ENCODE measurements at regions not wholly inside any gene's neighbourhood (a gene's known extent, or its start where the extent isn't known, plus 50 kb on each side); places are given as distances from the start of the nearest gene placed in this dataset.

DNA sequence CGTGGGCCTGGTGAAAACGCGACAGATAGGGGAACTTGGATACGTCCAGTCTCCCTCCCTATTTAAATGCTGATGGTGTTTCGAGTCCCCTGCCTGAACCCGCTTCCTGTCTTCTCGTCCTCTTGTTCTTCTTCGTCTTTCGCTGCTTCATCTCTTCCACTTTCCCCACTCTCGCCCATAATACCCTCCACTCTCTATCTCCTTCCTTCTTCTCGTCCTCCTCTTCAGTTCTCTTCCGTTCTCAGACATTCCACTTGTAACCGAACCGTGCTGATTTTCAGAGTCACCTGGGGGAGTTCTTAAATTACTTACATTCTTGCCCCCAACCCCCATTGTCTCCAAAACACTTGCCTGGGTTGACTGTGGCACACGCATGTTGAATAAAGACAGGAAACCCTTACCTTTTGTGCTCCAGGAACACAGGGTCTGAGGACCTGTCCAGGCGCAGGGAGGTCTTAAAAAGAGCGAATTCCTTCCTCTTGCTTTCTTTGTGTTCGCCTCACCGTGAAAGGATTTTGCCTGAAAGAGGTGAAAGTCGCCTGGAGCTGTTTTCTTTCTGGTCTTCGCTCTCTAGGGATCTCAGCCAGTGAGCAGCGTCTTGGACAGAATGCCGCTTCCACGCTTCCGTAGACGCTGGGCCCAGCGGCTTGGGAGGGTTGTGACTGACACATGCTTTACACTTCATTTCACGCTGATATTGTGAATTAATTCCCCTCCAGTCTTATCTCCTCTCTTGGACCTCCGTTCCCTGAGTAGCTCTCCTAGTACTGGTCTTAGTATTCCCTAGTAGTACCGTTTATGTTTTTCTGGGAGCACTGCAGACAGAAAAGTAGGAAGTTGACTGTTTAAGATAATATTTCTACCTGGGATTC is 184.0 kb downstream of the GPX5 start:
- no peak for DNase-seq

DNA sequence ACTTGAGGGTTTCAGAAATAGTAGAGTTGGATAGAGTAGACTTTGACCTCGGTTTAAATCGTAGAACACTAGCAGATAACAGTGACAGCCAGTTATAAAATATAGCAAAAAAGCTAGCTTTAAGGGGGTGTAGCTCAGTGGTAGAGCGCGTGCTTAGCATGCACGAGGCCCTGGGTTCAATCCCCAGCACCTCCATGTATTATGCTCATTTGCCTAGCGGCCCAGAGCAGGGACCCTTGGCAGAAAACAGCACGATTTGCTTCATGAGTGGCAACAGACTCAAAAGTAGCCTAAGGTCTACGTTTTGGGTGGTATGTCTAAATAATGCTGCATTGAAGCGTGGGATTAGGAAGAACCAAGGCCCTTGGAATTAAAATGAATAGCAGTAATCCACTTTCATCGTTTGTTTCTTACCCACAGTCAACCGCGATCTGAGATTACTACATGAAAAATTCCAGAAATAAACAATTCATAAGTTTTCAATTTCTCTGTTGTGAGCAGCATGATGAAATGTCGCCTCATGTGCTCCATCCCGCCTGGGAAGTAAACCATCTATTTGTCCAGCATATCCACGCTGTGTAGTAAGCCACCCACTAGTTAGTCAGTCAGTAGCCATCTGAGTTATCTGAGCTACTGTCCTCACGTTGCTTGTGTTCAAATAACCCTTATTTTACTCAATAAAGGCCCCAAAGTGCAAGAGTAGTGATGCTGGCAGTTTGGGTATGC is 184.9 kb downstream of the GPX5 start:
- DNase-seq: no peak

DNA sequence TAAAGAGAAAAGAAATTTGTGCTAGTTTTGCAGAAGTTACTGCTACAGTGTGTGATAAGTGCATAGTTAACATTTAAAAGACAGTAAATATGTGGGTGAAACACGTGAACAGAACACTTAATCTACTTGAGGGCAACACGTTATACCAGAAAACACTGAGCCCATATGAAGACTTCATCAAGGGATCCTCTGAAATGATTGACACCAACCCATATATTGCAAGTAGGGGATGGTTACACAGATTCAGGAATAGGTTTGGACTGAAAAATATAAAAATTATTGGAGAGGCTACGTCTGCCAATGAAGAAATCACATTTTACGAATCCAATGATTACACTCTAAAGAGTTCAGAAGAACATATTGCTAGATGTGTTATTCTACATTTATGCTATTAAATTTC is 185.6 kb downstream of the GPX5 start:
- no peak for DNase-seq

DNA sequence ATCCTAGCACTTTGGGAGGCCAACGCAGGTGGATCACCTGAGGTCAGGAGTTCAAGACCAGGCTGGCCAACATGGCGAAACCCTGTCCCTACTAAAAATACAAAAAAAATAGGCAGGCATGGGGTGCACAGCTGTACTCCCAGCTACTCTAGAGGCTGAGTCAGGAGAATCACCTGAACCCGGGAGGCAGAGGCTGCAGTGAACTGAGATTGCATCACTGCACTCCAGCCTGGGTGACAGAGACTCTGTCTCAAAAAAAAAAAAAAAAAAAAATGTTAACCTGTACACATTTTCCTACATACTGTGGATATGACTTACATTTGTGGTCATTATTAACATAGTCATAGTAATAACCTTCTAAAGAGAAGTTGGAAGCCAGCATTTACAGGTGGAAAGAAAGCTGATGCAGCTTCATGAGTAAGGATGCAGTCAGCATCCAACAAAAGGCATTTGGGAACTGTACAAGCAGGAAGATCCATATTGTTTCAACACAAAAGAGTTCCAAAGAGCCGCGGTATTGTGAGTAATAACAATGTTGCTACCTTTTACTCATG is 186.2 kb downstream of the GPX5 start:
- DNase-seq: no peak

DNA sequence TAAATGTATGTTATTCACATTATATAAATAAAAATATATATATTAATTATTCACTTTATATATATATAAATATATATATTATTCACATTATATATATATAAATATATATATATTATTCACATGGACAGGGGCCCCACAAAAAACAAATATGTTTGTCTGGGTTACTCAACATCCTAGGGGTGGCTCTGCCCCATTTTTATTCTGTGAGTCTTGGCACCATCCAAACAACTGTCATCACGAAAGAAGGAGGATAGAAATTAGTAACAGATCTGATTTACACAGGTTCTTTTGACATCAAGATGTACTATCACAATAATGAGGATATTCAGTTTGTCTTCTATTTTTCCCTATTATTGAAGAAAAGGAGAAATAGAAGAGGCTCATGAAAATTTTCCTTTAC is 187.3 kb downstream of the GPX5 start:
- DNase-seq: no peak

DNA sequence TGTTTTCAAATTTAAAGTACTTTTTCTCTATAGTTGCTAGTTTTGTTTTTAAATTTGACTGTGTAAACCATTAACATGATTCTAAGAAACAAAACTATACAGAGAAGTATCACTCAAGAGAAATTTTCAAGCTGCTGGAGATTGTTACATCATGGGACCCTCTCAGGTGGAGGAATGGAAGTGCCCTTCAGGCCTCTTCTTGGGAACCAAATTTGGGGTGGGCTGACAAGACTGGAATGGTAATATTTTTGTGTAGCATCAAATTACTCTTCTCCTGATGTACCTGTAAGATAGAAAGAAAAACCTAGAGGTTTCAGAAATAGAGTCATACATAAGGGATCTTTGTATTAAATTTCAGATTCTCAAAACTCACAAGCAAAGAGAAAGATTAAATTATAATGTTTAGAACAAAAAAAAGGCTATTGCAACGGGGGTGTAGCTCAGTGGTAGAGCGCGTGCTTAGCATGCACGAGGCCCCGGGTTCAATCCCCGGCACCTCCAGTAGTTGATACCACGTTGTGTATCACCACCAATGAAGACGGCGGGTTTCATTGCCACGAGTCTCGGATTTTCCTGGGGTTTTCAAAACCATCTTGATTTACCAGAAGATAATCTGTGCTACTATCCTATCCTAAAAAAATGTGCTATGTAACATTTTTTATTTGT is 193.7 kb downstream of the GPX5 start:
- DNase-seq: no peak

DNA sequence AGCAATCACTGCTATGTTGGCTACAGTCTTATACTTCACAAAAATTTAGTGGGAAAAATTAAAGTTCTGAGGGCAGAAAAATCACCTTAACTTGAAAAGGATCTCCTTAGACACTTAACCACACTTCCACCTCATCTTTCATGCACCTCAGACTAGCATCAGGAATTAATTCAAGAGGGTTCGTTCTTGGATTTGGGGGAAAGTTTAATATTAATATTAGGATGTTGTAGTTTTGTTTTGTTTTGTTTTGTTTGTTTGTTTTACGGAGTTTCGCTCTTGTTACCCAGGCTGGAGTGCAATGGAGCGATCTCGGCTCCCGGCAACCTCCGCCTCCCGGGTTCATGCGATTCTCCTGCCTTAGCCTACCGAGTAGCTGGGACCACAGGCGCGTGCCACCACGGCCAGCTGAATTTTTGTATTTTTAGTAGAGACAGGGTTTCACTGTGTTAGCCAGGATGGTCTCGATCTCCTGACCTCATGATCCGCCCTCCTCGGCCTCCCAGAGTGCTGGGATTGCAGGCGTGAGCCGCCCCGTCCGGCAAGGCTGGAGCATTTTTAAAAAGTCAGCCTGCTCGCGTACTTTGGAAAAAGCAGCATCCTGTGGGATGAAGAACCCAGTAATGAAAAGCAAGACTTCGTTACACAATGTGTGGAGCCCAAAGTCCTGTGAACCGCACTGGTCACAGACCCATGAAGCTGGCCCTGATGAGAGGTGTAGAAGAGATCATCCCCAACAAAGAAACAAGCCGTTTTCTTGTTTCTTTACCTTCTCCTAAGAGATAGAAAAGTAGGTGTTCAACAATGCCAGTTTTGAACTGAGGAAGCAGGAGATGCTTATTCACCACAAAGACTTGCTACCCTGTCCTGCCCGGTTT is 194.9 kb downstream of the GPX5 start:
- DNase-seq: no peak

DNA sequence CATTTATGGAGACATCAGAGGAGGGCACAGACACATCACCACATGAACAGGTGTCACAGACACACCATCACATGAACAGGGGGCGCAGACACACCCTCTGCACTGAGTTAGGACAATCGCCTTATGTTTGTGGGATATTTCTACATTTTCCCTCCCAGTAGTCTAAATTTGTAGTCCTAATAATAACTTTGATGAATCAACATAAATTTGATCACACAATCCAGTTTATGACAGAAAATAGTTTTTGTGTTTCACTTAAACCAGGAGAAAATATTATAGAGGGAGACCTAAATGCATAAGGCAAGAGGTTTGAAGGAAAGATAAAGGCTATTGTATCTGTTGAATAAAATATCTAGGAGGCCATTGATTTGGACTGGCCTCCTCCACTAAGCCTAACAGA is 195.7 kb downstream of the GPX5 start:
- no peak for DNase-seq

DNA sequence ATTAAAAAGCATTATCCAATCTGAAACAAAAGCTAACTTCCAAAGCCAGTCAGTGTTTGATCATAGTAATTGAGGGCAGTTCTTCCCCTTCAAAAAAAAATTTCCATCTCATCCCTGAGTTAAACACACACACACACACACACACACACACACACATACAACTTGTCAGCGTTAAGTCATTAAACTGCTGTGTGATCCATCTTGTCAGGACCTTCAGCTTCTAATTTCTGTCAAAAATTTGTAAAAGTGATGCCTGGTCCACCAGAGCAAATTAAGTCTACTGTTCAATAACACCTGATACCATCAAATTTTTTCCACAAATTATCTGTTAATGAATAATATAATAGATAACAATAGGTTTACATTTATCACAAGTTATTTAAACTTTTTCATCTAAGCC is 198.7 kb downstream of the GPX5 start:
- no peak for DNase-seq

DNA sequence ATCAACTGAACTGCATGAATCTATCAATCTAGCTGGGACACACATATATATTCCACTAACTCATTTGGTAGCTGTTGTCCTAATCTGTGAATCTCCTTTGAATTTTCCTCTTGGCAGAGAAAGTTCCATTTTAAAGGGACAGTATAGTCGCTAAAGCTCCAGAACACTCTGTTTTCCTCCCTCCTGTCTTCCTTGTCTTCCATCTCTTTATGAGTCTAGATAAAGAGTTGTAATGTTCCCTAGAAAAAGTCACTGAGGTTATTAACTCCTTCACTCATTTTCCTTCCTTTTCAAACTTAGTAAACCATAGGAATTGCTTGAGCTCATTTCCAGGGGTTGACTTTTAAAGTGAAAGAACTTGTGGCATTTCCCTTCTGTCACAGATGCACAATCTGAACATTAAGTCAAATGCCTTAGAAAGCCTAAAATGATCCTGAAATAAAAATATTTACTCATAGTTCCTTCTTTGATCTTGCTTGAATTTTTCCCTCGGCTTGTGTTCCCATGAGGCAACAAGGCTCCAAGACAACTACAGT is 198.4 kb downstream of the TRIM27 start:
- no peak for DNase-seq

DNA sequence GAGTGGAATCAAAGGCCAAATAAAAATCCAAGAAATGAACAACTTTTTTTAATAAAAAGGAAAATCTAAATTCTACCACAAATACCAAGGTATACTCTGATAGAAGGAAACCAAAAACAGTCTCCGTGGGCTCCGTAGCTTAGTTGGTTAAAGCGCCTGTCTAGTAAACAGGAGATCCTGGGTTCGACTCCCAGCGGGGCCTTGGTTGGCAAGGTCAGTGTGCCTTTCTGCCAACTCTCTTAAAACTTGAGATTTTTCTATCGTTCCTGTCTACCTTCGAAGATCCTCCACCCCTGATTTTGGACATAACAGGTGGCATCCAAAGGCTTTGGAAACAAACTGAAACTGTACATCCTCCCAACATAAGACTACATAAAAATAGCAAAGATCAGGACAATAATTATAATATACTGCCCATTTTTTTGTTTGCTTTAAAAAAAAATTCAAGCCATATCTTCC is 197.9 kb downstream of the TRIM27 start:
- no peak for DNase-seq

DNA sequence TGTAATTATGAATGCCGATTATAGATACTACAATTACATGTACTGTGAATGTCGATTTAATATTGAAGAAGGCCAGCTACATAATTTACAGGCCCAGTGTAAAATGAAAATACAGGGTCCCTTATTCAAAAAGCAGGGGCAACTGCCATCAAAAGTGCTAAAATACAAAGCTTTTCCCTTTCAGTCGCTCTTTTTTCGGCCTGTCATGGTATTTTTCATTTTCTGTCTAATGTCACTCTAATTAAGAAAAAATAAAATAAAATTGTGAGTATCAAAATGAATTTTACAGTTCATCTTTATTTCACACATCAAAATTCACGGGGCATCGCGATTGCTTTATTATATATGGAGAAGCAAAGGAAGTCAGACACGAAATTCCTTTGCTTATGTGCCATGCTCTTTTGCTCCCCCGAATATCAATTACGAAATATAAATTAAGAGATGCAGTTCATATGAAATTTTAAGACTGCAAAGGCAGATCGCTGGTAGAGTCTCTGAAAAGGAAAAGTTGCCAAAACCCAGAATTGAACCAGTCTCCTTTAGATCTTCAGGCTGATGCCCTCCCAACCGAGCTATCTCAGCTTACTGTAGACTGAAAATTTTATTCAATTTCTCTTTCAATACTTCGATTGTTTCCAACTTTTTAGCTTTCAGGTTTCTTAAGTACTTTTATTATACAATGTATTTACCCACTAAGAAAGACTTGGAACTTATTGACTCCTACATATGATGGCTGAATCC is 197.0 kb downstream of the TRIM27 start:
- no peak for DNase-seq

DNA sequence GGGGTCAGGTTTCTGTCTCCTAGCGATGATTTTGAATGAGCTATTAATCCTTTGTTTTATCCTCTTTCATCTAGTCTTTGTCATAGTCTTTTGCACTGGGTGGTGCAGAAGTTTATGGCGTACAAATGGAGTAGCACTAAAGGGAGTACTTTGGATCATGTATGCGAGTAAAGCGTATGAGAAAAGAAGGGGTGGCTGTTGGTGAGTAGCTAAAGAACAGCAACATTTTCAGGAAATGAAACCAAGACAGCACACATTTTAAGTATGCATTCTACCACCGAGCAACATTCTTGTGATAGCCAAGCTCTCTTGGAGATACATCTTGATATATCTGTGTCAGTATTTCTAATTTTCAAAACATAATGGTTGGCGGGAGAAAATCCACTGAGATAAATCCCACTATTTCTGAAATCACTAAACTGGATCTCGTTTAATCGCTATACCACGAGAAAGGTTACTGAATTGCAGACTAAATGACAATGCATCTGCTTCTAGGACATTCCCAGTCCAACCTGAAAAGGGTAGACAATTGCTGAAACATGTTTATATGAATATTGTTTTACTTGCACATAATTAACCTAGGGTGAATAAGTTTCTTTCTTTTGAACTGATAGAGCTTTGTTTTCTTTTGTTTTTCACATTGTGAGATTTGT is 196.1 kb downstream of the TRIM27 start:
- no peak for DNase-seq

DNA sequence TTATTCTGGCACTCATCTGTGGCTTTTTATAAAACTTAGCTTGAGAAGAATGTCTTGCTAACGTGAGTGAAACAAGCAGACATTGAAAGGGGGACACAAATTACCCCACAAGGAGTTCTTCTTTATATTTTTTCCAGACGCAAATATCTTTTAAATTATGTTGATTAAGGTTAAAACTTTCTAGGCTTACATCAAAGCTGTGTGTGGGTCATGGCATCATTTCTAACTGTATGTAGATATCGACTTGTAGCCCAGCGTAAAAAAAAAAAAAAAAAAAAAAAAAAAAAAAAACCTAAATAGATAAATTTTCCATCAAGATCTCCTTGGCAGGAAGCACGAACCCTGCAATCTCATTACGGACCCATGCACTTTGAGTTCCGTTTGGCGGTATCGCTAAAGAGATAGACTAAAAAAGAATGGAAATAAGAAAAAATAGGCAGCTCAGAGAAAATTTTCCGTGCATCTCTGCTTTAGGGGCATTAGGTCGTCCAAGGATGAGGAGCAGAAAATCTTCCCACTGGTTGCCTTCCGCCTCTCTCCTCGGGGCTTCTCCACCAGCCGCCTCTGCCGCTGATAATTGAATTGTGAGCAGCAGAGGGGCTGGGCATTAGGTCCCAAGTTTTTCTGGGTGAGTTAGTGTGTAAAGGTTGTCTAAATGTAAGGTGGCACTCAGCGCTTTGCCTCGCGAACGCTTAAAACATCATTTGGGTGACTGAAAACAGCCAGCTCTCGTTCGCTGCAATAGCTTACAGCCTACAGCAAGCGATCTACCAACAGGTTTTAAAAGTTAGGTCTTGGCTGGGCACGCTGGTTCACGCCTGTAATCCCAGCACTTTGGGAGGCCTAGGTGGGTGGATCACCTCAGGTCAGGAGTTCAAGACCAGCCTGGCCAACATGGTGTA is 194.0 kb downstream of the TRIM27 start:
- DNase-seq: no peak

DNA sequence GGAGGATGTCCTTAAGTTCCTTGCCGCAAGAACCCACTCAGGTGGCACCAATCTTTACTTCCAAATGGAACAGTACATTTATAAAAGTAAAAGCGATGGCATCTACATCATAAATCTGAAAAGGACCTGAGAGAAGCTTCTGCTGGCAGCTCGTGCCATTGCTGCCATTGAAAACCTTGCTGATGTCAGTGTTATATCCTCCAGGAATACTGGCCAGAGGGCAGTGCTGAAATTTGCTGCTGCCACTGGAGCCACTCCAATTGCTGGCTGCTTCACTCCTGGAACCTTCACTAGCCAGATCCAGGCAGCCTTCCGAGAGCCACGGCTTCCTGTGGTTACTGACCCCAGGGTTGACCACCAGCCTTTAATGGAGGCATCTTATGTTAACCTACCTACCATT is 191.7 kb downstream of the TRIM27 start:
- DNase-seq: no peak

DNA sequence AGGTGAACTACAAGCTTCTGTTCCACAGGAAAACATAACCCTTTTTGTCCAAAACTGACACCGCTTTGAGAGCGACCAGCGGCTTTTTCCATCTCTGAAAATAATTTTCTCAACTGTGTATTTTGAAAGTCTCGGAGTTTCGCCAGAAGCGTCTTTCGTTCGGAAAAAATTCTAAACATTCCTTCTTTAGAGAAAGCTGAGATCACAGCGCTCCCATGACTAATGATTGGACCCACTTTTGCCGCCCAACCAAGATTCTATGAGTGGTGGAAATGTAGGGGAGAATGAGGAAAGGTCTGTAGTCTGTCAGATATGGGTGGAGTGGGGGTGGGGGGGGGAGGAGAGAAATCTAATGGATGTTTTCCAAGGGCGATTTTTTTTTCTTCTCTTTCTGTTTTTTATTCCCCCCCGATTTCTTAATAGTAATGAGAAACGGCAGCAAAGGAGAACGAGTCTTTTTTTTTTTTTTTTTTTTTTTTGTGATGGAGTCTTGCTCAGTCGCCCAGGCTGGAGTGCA is 189.3 kb downstream of the TRIM27 start:
- no peak for DNase-seq

DNA sequence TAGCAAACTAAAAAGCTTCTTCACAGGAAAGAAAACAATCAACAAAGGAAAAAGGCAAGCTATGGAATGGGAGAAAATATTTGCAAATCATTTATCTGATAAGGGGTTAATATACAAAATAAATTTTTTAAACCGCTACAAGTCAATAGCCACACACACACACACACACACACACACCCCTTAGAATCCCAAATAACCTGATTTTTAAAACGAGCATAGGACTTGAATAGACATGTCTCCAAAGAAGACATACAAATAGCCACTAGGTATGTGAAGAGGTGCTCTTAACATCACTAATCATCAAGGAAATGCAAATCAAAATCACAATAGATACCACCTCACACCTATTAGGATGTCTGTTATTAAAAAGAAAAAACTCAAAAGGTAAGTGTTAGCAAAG is 187.7 kb downstream of the TRIM27 start:
- DNase-seq: no peak

DNA sequence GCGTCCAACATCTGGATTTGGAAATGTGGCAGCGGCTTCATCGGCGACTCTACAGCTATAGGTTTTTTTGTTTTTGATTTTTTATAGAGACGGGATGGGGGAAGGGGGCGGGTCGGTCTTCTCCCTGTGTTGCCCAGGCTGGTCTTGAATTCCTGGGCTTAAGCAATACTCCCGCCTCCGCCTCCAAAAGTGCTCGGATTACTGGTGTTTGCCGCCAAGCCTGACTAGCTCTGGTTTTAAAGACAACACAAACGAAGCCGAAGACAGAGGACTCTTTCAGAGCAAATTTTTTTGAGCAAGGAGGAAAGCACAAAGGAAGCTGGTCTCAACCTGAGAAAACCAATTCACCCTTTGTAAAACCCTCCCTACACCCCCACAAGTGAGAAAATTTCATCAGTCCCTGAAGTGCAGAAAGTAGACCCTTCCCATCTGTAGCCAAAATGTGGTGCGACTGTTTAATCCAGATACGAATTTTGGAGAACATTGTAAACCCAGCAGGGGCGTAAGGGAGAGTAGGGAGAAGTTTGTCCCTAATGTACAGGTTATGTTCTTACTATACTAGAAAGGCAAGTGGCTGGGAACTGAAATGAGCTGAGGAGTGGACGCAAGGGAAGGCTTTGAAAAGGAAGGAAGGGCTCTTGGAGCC is 185.9 kb downstream of the TRIM27 start:
- no peak for DNase-seq

DNA sequence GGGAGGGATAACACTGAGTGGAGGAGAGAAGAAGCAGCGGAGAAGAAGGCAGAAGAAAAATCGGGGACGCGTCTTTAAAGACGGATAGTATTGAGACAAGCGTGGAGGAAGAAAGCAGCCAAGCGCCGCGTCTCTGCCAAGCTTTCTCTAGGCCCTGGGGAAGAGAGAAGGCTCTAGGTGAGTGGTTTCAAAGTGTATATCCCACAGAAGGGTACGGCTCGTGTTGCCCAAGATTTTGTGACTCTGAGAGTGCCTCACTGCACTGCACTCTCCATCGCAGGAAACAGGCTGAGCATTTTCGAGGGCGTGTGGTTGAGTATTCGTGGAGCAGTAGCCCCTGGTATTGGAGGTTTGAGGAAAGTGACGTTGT is 185.4 kb downstream of the TRIM27 start:
- no peak for DNase-seq

All from NCI-H187 (cell line).